GM12878 (cell line): ENCODE measurements at regions not wholly inside any gene's neighbourhood (a gene's known extent, or its start where the extent isn't known, plus 50 kb on each side); places are given as distances from the start of the nearest gene placed in this dataset.

Source experiments
- PBX3 ChIP-seq: IDR thresholded peaks from 2 replicates; pipeline ENCODE4 v1.6.1; 2011; ENCODE audit warnings: mild to moderate bottlenecking, low read depth, low read length, moderate library complexity; ENCODE audit not compliant: insufficient replicate concordance
- POU2F2 ChIP-seq: IDR thresholded peaks from 3 replicates; pipeline ENCODE4 v1.6.1; 2011; ENCODE audit warnings: low read depth, mild to moderate bottlenecking, low read length, borderline replicate concordance
- TF ChIP-seq, protein P1 (sequence below), 3 experiments: IDR thresholded peaks in 2 of 3; conservative IDR thresholded peaks in 1 of 3; 2 replicates each; pipeline ENCODE4 v1.5.1; 2011; ENCODE audit warnings: low read depth in 3 of 3, low read length in 3 of 3, mild to moderate bottlenecking in 3 of 3, control low read depth in 2 of 3, moderate library complexity in 2 of 3, inconsistent platforms in 1 of 3, mixed read lengths in 1 of 3; ENCODE audit not compliant: control insufficient read depth in 2 of 3, insufficient read depth in 1 of 3; ENCODE audit errors: extremely low read depth in 1 of 3

DNA sequence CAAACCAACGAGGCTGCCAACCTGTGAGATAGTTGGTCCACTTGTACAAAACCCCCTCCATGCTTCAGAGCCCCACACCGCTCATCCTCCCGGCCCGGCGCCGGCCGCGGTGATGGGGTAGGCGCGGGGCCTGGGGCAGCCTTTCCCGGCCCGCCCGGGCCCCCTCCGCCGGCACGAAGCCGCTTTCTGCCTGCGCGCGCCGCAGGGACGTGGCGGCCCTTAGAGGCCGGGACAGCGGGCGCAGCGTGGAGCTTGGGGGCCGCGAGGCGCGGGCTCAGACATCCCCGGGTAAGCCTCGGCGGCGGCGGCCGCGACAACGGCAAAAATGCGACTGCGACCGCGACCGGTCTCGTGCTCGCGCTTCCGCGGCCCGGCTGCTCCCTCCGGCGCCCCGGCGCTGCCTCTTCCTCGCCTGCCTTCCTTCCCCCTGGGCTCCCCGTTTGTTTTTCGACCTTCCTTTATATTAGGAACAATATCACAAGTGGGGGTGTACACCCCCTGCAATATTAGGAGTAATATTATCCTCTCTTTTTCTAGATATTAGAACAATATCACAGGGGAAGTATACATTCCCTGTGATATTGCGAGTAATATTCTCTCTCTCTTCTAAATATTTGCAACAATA lies 53.9 kb upstream of the CEACAM21 start:
- TF ChIP-seq, protein P1, sequence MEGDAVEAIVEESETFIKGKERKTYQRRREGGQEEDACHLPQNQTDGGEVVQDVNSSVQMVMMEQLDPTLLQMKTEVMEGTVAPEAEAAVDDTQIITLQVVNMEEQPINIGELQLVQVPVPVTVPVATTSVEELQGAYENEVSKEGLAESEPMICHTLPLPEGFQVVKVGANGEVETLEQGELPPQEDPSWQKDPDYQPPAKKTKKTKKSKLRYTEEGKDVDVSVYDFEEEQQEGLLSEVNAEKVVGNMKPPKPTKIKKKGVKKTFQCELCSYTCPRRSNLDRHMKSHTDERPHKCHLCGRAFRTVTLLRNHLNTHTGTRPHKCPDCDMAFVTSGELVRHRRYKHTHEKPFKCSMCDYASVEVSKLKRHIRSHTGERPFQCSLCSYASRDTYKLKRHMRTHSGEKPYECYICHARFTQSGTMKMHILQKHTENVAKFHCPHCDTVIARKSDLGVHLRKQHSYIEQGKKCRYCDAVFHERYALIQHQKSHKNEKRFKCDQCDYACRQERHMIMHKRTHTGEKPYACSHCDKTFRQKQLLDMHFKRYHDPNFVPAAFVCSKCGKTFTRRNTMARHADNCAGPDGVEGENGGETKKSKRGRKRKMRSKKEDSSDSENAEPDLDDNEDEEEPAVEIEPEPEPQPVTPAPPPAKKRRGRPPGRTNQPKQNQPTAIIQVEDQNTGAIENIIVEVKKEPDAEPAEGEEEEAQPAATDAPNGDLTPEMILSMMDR (IDR thresholded peaks at IDR 0.05 in 2 of 3, conservative IDR thresholded peaks at IDR 0.05 in 1 of 3; ENCODE audit: control insufficient read depth in 2 of 3, extremely low read depth in 1 of 3, insufficient read depth in 1 of 3, low read depth in 3 of 3, low read length in 3 of 3): no peak
- TF ChIP-seq PBX3: no peak
- TF ChIP-seq POU2F2: no peak
